Parathyroid adenoma (tissue), 2 donors: ENCODE measurements at regions not wholly inside any gene's neighbourhood (a gene's known extent, or its start where the extent isn't known, plus 50 kb on each side); places are given as distances from the start of the nearest gene placed in this dataset.

Experiments used
- H2AFZ ChIP-seq: fragments of 300-600 bp; sonication (generic); one replicate; pipeline ENCODE4 v1.7.0; 2017; ENCODE audit warnings: antibody characterized with exemption, mild to moderate bottlenecking
- H3K27ac ChIP-seq: fragments of 300-600 bp; sonication (generic); one replicate; pipeline ENCODE4 v1.7.0; 2017
- H3K27me3 ChIP-seq: fragments of 300-600 bp; sonication (generic); one replicate; pipeline ENCODE4 v1.7.0; 2017; ENCODE audit warnings: low read length; ENCODE audit not compliant: control insufficient read depth, insufficient read depth
- H3K36me3 ChIP-seq: fragments of 300-600 bp; sonication (generic); one replicate; pipeline ENCODE4 v1.7.0; 2017; ENCODE audit warnings: low read length; ENCODE audit not compliant: control insufficient read depth, insufficient read depth
- H3K4me1 ChIP-seq: fragments of 300-600 bp; sonication (generic); one replicate; pipeline ENCODE4 v1.7.0; 2017; ENCODE audit warnings: control low read depth
- H3K4me2 ChIP-seq: fragments of 300-600 bp; sonication (generic); one replicate; pipeline ENCODE4 v1.7.0; 2017; ENCODE audit warnings: low read length
- H3K4me3 ChIP-seq: fragments of 300-600 bp; sonication (generic); one replicate; pipeline ENCODE4 v1.7.0; 2017; ENCODE audit warnings: low read depth, low read length
- H3K79me2 ChIP-seq: fragments of 300-600 bp; sonication (generic); one replicate; pipeline ENCODE4 v1.7.0; 2017; ENCODE audit warnings: control low read depth
- H3K9ac ChIP-seq: fragments of 300-600 bp; sonication (generic); one replicate; pipeline ENCODE4 v1.7.0; 2017; ENCODE audit warnings: mild to moderate bottlenecking
- H3K9me3 ChIP-seq: fragments of 300-600 bp; sonication (generic); one replicate; pipeline ENCODE4 v1.7.0; 2017; ENCODE audit warnings: low read length; ENCODE audit not compliant: control insufficient read depth
- CTCF ChIP-seq: fragments of 300-600 bp; sonication (generic); IDR thresholded peaks from one replicate; pipeline ENCODE4 v1.7.0; 2017; ENCODE audit warnings: antibody characterized with exemption, mild to moderate bottlenecking
- donor health status: primary hyperparathyroidism.

- TF ChIP-seq CTCF: no peak
These were observed 123.5 kb upstream of the NDP start for GRCh38 chrX:44096666-44097065.

GRCh38 chrX:44094821-44095530 is 121.8 kb upstream of the NDP start:
- H3K9ac ChIP-seq: no peak overlapping the region
- H3K4me1 ChIP-seq: no peaks in the 10 kb centered on the region
- no peak overlapping the region for H3K27ac ChIP-seq
- no peaks in the 10 kb centered on the region for H3K27me3 ChIP-seq
- no peak overlapping the region for H3K4me2 ChIP-seq
- H3K36me3 ChIP-seq: no peaks in the 10 kb centered on the region
- no peak for TF ChIP-seq CTCF
- no peaks in the 10 kb centered on the region for H3K79me2 ChIP-seq
- H3K4me3 ChIP-seq: no peak overlapping the region
- H2AFZ ChIP-seq: no peak overlapping the region
- no peaks in the 10 kb centered on the region for H3K9me3 ChIP-seq

More at GRCh38 chrX:44096666-44097065, 123.5 kb upstream of the NDP start:
- Histone ChIP-seq H3K9ac (no peak overlapping the region), H3K27ac (no peak overlapping the region), H3K27me3 (no peaks in the 10 kb centered on the region), H3K4me3 (no peak overlapping the region), H3K36me3 (no peaks in the 10 kb centered on the region), H3K4me1 (no peaks in the 10 kb centered on the region), H2AFZ (no peak overlapping the region), H3K79me2 (no peaks in the 10 kb centered on the region), H3K4me2 (no peak overlapping the region), H3K9me3 (no peaks in the 10 kb centered on the region)

- Histone ChIP-seq H3K4me2 (no peak overlapping the region), H3K36me3 (no peaks in the 10 kb centered on the region), H3K27me3 (no peaks in the 10 kb centered on the region), H3K4me1 (no peaks in the 10 kb centered on the region), H3K79me2 (no peaks in the 10 kb centered on the region), H3K27ac (no peak overlapping the region), H3K9me3 (no peaks in the 10 kb centered on the region), H3K4me3 (no peak overlapping the region), H3K9ac (no peak overlapping the region), H2AFZ (no peak overlapping the region)
- TF ChIP-seq CTCF: no peak
These were observed 120.2 kb upstream of the NDP start for GRCh38 chrX:44093431-44093830.

- Histone ChIP-seq H3K4me2 (no peak overlapping the region), H3K4me1 (no peaks in the 10 kb centered on the region), H3K9ac (no peak overlapping the region), H3K9me3 (no peaks in the 10 kb centered on the region), H3K36me3 (no peaks in the 10 kb centered on the region), H2AFZ (no peak overlapping the region), H3K27me3 (no peaks in the 10 kb centered on the region), H3K79me2 (no peaks in the 10 kb centered on the region), H3K4me3 (no peak overlapping the region), H3K27ac (no peak overlapping the region)
- TF ChIP-seq CTCF: no peak
These were observed 119.6 kb upstream of the NDP start for GRCh38 chrX:44092778-44093177.

- Histone ChIP-seq H3K4me2 (no peak overlapping the region), H2AFZ (no peak overlapping the region), H3K27ac (no peak overlapping the region), H3K4me1 (no peaks in the 10 kb centered on the region), H3K9me3 (no peaks in the 10 kb centered on the region), H3K79me2 (no peaks in the 10 kb centered on the region), H3K27me3 (no peaks in the 10 kb centered on the region), H3K9ac (no peak overlapping the region), H3K4me3 (no peak overlapping the region), H3K36me3 (no peaks in the 10 kb centered on the region)
- TF ChIP-seq CTCF: no peak
These were observed 115.4 kb upstream of the NDP start for GRCh38 chrX:44088510-44089144.
